Loucy (cell line): ENCODE measurements at regions not wholly inside any gene's neighbourhood (a gene's known extent, or its start where the extent isn't known, plus 50 kb on each side); places are given as distances from the start of the nearest gene placed in this dataset.

ENCODE experiments used
- H2AFZ ChIP-seq: fragments of 200-600 bp; sonication (generic); 2 replicates; pipeline ENCODE4 v1.6.0; 2016; ENCODE audit warnings: antibody characterized with exemption, mild to moderate bottlenecking, low read length, moderate library complexity
- H3F3A ChIP-seq: fragments of 200-600 bp; 2 replicates; pipeline ENCODE4 v1.6.0; 2016; ENCODE audit warnings: antibody characterized with exemption, low read depth, mild to moderate bottlenecking
- H3K27me3 ChIP-seq: fragments of 200-600 bp; sonication (generic); 2 replicates; pipeline ENCODE4 v1.6.1; 2014; ENCODE audit warnings: low read length, mild to moderate bottlenecking; ENCODE audit not compliant: insufficient read depth, poor library complexity, severe bottlenecking
- H3K36me3 ChIP-seq: fragments of 200-600 bp; sonication (generic); 2 replicates; pipeline ENCODE4 v1.6.1; 2016; ENCODE audit warnings: low read length; ENCODE audit not compliant: insufficient read depth
- H3K4me1 ChIP-seq: fragments of 200-600 bp; sonication (generic); 2 replicates; pipeline ENCODE4 v1.5.1; 2014; ENCODE audit warnings: low read length, mild to moderate bottlenecking; ENCODE audit not compliant: insufficient read depth, poor library complexity, severe bottlenecking
- H3K4me2 ChIP-seq: fragments of 200-600 bp; sonication (generic); 2 replicates; pipeline ENCODE4 v1.6.0; 2014; ENCODE audit warnings: antibody characterized with exemption, low read length, low read depth, mild to moderate bottlenecking; ENCODE audit not compliant: poor library complexity, severe bottlenecking
- H3K4me3 ChIP-seq: fragments of 200-600 bp; sonication (generic); 2 replicates; pipeline ENCODE4 v1.5.1; 2014; ENCODE audit warnings: low read length, mild to moderate bottlenecking, mixed read lengths; ENCODE audit not compliant: poor library complexity, severe bottlenecking
- H3K79me2 ChIP-seq: fragments of 200-600 bp; sonication (generic); 2 replicates; pipeline ENCODE4 v1.6.1; 2014; ENCODE audit warnings: low read length; ENCODE audit not compliant: insufficient read depth
- H3K9ac ChIP-seq: fragments of 200-600 bp; sonication (generic); 2 replicates; pipeline ENCODE4 v1.6.0; 2014; ENCODE audit warnings: mild to moderate bottlenecking, low read depth, low read length, moderate library complexity; ENCODE audit not compliant: poor library complexity, severe bottlenecking
- H3K9me2 ChIP-seq: fragments of 200-600 bp; sonication (generic); replicated peaks from 2 replicates; pipeline ENCODE4 v1.6.1; 2016; ENCODE audit warnings: low read depth, low read length, mixed read lengths
- H3K9me3 ChIP-seq: fragments of 200-600 bp; sonication (generic); 2 replicates; pipeline ENCODE4 v1.6.1; 2014; ENCODE audit warnings: mild to moderate bottlenecking, antibody characterized with exemption, low read length, low read depth; ENCODE audit not compliant: insufficient read depth
- H4K20me1 ChIP-seq: fragments of 200-600 bp; sonication (generic); 2 replicates; pipeline ENCODE4 v1.6.0; 2014; ENCODE audit warnings: antibody characterized with exemption, low read length, mild to moderate bottlenecking; ENCODE audit not compliant: insufficient read depth, poor library complexity, severe bottlenecking
- EZH2phosphoT487 ChIP-seq: fragments of 200-600 bp; IDR thresholded peaks from 2 replicates; pipeline ENCODE4 v1.6.1; 2018; ENCODE audit warnings: antibody characterized with exemption, mild to moderate bottlenecking, moderate library complexity, borderline replicate concordance
- TF ChIP-seq, protein P1 (sequence below): fragments of 200-600 bp; sonication (generic); conservative IDR thresholded peaks from 2 replicates; pipeline ENCODE4 v1.5.1; 2014; ENCODE audit warnings: mild to moderate bottlenecking, antibody characterized with exemption, low read length

GRCh38 chr6:119449331-119450156 is 100.0 kb upstream of the MAN1A1 start:
- Histone ChIP-seq H4K20me1 (no peaks in the 10 kb centered on the region), H3F3A (no peaks in the 10 kb centered on the region), H3K9ac (no peak overlapping the region), H3K36me3 (no peaks in the 10 kb centered on the region), H3K4me3 (no peak overlapping the region), H3K4me2 (no peak overlapping the region), H2AFZ (no peak overlapping the region), H3K4me1 (peaks cover 17% of the 10 kb centered on the region), H3K9me2 (no peaks in the 10 kb centered on the region), H3K79me2 (no peaks in the 10 kb centered on the region), H3K27me3 (no peaks in the 10 kb centered on the region), H3K9me3 (no peaks in the 10 kb centered on the region)
- TF ChIP-seq, protein P1, sequence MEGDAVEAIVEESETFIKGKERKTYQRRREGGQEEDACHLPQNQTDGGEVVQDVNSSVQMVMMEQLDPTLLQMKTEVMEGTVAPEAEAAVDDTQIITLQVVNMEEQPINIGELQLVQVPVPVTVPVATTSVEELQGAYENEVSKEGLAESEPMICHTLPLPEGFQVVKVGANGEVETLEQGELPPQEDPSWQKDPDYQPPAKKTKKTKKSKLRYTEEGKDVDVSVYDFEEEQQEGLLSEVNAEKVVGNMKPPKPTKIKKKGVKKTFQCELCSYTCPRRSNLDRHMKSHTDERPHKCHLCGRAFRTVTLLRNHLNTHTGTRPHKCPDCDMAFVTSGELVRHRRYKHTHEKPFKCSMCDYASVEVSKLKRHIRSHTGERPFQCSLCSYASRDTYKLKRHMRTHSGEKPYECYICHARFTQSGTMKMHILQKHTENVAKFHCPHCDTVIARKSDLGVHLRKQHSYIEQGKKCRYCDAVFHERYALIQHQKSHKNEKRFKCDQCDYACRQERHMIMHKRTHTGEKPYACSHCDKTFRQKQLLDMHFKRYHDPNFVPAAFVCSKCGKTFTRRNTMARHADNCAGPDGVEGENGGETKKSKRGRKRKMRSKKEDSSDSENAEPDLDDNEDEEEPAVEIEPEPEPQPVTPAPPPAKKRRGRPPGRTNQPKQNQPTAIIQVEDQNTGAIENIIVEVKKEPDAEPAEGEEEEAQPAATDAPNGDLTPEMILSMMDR = no peak
- TF ChIP-seq EZH2phosphoT487 = no peak

DNA sequence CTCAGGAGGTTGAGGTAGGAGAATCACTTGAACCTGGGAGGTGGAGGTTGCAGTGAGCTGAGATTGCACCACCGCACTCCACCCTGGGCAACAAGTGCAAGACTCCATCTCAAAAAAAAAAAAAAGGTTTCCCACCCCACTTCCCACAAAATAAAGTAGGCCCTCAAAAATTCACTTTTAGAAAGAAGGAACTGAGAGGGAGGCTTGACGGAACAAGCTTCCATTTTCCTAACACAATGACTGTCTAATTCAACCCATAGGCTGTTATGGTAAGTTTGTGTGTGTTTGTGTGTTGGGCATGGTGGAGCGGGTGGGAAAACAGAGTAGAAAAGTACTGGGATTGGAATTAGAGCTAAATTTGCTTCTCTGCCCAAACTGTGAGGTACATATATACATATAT is 98.4 kb upstream of the MAN1A1 start:
- no peaks in the 10 kb centered on the region for H3K79me2 ChIP-seq
- TF ChIP-seq, protein P1 = no peak
- no peak for TF ChIP-seq EZH2phosphoT487
- no peak overlapping the region for H3K4me2 ChIP-seq
- H3K9ac ChIP-seq = no peak overlapping the region
- peaks cover 17% of the 10 kb centered on the region for H3K4me1 ChIP-seq
- H3K9me2 ChIP-seq = no peaks in the 10 kb centered on the region
- no peak overlapping the region for H2AFZ ChIP-seq
- no peaks in the 10 kb centered on the region for H3K36me3 ChIP-seq
- H3K9me3 ChIP-seq = no peaks in the 10 kb centered on the region
- H3K27me3 ChIP-seq = no peaks in the 10 kb centered on the region
- no peaks in the 10 kb centered on the region for H4K20me1 ChIP-seq
- H3K4me3 ChIP-seq = no peak overlapping the region
- no peaks in the 10 kb centered on the region for H3F3A ChIP-seq

GRCh38 chr6:119446609-119447008 is 97.0 kb upstream of the MAN1A1 start:
- H3K9me2 ChIP-seq = no peaks in the 10 kb centered on the region
- H4K20me1 ChIP-seq = no peaks in the 10 kb centered on the region
- H3K4me2 ChIP-seq = no peak overlapping the region
- H3K9ac ChIP-seq = no peak overlapping the region
- H3K4me1 ChIP-seq = peaks cover 24% of the 10 kb centered on the region
- TF ChIP-seq, protein P1 = no peak
- no peaks in the 10 kb centered on the region for H3K27me3 ChIP-seq
- no peak overlapping the region for H2AFZ ChIP-seq
- no peaks in the 10 kb centered on the region for H3K79me2 ChIP-seq
- no peaks in the 10 kb centered on the region for H3K36me3 ChIP-seq
- H3F3A ChIP-seq = no peaks in the 10 kb centered on the region
- no peak overlapping the region for H3K4me3 ChIP-seq
- no peaks in the 10 kb centered on the region for H3K9me3 ChIP-seq
